Uterus (tissue), 2 donors: ENCODE measurements at regions not wholly inside any gene's neighbourhood (a gene's known extent, or its start where the extent isn't known, plus 50 kb on each side); places are given as distances from the start of the nearest gene placed in this dataset.
"Not testable (repeated sequence)": the region's sequence is repeated elsewhere in the genome, so short reads cannot be mapped to it uniquely, and the experiment has no call there.

ENCODE experiments used
- POLR2A ChIP-seq, 2 donors: fragments of 450-650 bp; IDR thresholded peaks; one replicate each; pipeline ENCODE4 v1.6.1; 2016; ENCODE audit warnings: antibody characterized with exemption in 2 of 2, mild to moderate bottlenecking in 1 of 2, moderate library complexity in 1 of 2
- TF ChIP-seq, protein P1 (sequence below), 4 experiments: fragments of 200-600 bp in 2 of 4; fragments of 450-650 bp in 2 of 4; sonication (generic) in 2 of 4; IDR thresholded peaks; one replicate each; pipeline ENCODE4 v1.5.1; 2016 to 2019; ENCODE audit warnings: antibody characterized with exemption in 4 of 4, mild to moderate bottlenecking in 2 of 4, moderate library complexity in 1 of 4

DNA sequence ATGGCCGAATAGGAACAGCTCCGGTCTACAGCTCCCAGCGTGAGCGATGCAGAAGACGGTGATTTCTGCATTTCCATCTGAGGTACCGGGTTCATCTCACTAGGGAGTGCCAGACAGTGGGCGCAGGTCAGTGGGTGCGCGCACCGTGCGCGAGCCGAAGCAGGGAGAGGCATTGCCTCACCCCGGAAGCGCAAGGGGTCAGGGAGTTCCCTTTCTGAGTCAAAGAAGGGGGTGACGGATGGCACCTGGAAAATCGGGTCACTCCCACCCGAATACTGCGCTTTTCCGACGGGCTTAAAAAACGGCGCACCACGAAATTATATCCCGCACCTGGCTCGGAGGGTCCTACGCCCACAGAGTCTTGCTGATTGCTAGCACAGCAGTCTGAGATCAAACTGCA is 572.8 kb upstream of the AGA start:
- TF ChIP-seq, protein P1, sequence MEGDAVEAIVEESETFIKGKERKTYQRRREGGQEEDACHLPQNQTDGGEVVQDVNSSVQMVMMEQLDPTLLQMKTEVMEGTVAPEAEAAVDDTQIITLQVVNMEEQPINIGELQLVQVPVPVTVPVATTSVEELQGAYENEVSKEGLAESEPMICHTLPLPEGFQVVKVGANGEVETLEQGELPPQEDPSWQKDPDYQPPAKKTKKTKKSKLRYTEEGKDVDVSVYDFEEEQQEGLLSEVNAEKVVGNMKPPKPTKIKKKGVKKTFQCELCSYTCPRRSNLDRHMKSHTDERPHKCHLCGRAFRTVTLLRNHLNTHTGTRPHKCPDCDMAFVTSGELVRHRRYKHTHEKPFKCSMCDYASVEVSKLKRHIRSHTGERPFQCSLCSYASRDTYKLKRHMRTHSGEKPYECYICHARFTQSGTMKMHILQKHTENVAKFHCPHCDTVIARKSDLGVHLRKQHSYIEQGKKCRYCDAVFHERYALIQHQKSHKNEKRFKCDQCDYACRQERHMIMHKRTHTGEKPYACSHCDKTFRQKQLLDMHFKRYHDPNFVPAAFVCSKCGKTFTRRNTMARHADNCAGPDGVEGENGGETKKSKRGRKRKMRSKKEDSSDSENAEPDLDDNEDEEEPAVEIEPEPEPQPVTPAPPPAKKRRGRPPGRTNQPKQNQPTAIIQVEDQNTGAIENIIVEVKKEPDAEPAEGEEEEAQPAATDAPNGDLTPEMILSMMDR (IDR thresholded peaks at IDR 0.05), result not testable (repeated sequence)
- TF ChIP-seq POLR2A (IDR thresholded peaks at IDR 0.05), result not testable (repeated sequence)
